ENCODE measurements at regions not wholly inside any gene's neighbourhood (a gene's known extent, or its start where the extent isn't known, plus 50 kb on each side); places are given as distances from the start of the nearest gene placed in this dataset.
"Not testable (repeated sequence)": the region's sequence is repeated elsewhere in the genome, so short reads cannot be mapped to it uniquely, and the experiment has no call there.

DNA sequence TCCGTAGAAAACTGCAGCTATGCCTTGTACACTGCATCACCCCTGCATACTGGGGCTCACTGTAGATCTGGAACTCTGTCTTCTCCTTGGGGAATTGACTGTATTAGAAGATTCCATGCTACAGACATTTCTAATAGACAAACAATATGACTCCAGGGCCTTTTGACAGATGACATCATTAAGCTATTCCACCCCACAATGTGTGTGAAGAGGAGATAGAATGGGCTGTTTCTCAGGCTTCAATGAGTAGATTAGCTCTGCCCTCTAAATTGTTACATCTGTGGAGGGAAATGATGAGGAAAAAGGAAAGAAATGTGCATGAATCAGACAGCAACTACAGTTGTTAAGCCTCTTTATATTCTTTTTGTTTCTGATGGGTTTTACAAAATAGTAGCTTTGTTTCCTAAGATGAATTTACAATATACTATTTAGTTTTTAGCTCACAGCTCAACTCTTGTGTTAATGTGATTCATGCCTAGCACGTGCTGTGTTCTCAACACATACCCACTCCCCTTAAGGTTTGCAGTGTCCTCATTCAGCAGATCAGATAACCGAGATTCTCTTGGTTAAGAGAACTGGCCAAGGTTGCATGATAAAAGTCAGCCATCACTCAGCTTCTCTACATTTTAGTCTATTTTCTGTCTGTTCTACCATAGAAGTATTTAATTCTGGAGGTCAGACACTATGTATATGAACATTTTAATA, 281.6 kb upstream of the NBPF12 start:
- not testable (repeated sequence) for DNase-seq (ENCODE audit: low spot score in 2 of 2); FAIRE-seq

- not testable (repeated sequence) for DNase-seq (ENCODE audit: low spot score in 2 of 2); FAIRE-seq
Measured at GRCh38 chr1:146654763-146655162, 283.4 kb upstream of the NBPF12 start.

- DNase-seq (ENCODE audit: low spot score in 2 of 2); FAIRE-seq: not testable (repeated sequence)
Measured at GRCh38 chr1:146645978-146646604, 292.0 kb upstream of the NBPF12 start.

GRCh38 chr1:146641534-146641933, 296.6 kb upstream of the NBPF12 start:
- DNase-seq (ENCODE audit: low spot score in 2 of 2); FAIRE-seq: not testable (repeated sequence)

- not testable (repeated sequence) for FAIRE-seq; DNase-seq (ENCODE audit: low spot score in 2 of 2)
Measured at GRCh38 chr1:146640671-146641070, 297.5 kb upstream of the NBPF12 start.

GRCh38 chr1:146630302-146630701, 307.8 kb upstream of the NBPF12 start:
- not testable (repeated sequence) for FAIRE-seq

DNA sequence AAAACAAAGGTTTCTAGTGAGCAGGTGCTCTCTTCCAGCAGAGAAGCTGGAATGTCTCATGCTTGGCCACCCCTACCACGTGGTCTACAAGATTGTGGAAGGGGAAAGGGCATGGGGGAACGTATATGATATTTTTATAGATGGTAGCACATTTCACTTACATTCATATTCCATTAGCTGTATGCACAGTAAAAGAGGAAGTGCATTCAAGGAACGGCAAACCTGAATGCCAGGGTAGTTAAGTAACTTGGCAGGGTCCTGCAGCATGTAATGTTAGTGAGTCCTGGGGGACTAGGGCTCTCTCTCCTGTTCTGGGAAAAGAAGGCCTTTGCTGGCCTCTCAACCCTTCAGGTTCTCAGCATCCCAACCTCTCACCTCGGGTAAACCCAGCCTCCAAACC, 319.5 kb upstream of the NBPF12 start:
- FAIRE-seq; DNase-seq (ENCODE audit: low spot score in 2 of 2): not testable (repeated sequence)

More at GRCh38 chr1:146630302-146630701, 307.8 kb upstream of the NBPF12 start:
- not testable (repeated sequence) for DNase-seq (ENCODE audit: low spot score in 2 of 2)

DNA sequence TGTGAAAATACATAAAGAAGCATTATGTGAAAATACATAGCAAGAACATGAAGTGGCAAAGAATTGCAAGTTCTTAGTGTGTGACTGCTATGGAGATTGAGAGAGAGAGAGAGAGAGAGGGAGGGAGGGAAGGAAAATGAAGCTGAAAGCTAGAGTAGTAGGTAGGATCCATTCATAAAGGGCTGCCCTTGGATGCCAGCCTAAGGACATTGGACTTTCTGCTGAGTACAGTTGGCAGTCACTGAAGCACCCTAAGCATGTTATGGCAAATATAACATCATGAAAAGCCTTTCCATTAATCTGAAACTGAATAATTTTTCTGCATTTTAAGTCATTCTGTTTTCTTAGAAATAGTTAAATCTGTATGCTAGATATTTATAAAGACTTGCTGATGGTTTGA, 333.4 kb upstream of the NBPF12 start:
- DNase-seq (ENCODE audit: low spot score in 2 of 2); FAIRE-seq: not testable (repeated sequence)

DNA sequence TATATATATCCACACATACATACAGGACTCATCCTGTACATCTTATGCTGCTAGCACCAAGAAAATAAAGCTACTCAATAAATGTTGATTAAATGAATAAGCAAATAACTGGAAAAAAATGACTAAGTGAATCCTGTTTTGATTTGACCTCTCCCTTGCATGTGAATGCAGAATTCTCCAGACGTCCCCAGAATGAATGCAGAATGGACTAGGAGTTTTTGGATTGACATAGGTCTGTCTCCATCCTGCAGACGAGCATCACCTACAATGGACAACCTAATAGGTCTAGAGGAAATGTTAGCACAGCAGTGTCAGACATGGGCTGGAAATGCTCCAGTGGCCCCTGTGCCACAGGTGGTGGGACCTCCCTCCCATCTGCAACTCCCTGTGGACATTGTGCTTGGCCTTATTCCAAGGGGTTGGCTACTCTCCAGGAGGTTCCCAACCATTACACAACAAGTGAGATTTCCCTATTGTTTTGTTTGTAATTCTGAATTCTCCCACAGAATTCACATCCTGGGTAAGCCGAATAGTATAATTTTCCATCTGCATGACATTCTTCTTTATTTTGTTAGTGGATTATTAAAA, 337.3 kb upstream of the NBPF12 start:
- DNase-seq (ENCODE audit: low spot score in 2 of 2); FAIRE-seq: not testable (repeated sequence)

DNA sequence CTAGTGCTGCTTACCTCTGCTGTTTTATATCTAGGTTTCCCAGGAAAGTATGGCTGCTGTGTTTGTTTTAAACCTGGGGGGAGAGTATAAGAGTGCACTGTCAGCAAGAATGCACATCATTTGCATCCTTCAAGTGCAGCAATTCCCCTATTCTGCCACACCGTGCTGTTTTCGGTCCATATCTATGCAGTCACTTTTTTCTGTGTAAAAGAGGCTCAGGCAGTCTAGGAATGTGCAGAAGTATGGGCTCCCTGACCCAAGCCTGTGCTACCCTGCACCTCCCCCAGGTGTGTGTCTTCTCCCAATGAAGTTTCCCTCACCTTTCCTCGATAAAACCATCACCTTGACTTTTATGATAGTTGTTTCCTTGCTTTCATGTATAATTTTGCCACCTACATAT, 338.2 kb upstream of the NBPF12 start:
- not testable (repeated sequence) for DNase-seq (ENCODE audit: low spot score in 2 of 2); FAIRE-seq

DNA sequence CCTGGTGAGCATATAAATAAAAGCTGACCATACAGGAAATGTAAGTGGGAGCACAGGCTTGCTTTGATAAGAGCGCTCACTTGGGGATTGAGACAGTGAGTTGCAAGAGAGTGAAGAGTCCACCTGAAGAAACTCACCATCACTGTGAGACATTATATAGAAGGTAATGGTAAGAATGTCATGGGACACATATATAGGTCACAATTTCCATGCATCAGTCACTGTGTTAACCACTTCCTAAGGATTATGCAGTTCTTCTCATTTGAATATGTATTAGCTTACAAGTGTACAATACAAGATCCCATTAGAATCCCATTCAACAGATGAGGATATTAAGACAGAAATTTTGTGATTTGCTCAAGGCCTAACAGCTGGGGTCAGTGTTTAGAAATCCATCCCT, 352.4 kb upstream of the NOTCH2NLA start:
- not testable (repeated sequence) for DNase-seq (ENCODE audit: low spot score in 2 of 2); FAIRE-seq

GRCh38 chr1:146567541-146567940, 338.7 kb upstream of the NOTCH2NLA start:
- FAIRE-seq; DNase-seq (ENCODE audit: low spot score in 2 of 2): not testable (repeated sequence)

DNA sequence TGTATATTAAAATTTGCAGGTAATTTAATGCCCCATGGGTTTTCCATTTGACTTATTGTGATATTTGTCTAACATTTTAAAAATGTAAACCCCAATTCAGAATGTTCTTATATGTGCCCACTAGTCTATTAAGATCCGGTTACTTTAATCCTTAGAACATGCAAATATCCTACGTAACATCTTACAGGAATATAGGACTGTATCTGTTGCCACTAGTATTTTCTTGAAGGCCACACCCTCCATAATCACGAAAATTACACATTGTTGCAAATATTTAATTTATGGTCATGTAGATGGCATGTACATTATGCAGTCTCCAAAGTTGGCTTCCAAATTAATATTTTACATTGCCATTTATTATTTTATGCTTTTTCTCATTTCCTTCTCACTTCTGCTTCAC, 329.2 kb upstream of the NOTCH2NLA start:
- not testable (repeated sequence) for FAIRE-seq; DNase-seq (ENCODE audit: low spot score in 2 of 2)

GRCh38 chr1:146556405-146556804, 327.6 kb upstream of the NOTCH2NLA start:
- FAIRE-seq, result not testable (repeated sequence)

DNA sequence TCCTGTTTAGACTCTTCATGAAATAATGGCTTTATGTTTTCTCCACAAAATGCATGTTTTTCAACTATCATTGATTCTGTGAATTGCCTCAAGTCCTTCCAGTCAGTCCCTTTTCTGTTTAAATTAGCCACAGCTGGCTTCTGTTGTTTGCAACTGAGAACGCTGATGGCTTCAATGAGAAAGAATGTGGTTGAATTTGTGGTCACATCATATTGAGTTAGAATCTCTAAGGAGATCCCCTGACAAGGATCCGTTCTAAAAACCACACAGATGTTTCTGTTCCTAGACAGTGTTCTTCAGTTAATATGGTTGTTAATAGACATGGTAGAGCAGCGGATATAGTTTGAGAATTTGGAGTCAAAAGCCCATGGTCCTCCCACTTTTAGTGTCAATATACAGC, 323.6 kb upstream of the NOTCH2NLA start:
- DNase-seq (ENCODE audit: low spot score in 2 of 2); FAIRE-seq: not testable (repeated sequence)

More at GRCh38 chr1:146556405-146556804, 327.6 kb upstream of the NOTCH2NLA start:
- not testable (repeated sequence) for DNase-seq (ENCODE audit: low spot score in 2 of 2)

- DNase-seq (ENCODE audit: low spot score in 2 of 2); FAIRE-seq: not testable (repeated sequence)
Measured at GRCh38 chr1:146548684-146549083, 319.9 kb upstream of the NOTCH2NLA start.

GRCh38 chr1:146546189-146546588, 317.4 kb upstream of the NOTCH2NLA start:
- FAIRE-seq; DNase-seq (ENCODE audit: low spot score in 2 of 2): not testable (repeated sequence)

GRCh38 chr1:146537775-146538373, 309.1 kb upstream of the NOTCH2NLA start:
- DNase-seq (ENCODE audit: low spot score in 2 of 2); FAIRE-seq: not testable (repeated sequence)

DNA sequence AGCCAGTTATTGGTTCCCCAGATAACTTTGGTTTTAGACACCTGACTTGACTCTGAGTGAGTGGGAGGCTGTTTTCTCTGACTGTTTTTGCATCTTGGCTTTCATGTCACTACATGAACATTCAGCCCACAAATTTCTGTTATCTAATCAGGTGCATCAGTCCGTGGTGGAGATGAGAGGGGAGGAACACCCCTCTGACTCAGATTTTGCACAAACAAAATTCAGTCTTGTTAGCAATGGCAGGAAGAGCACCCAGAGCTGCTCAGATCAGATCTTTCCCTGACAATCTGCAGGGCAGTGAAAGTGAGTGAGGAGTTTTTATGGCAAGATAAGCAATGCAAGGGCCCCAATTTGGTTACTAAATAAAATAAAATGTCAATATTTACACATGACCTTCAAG, 307.2 kb upstream of the NOTCH2NLA start:
- DNase-seq (ENCODE audit: low spot score in 2 of 2); FAIRE-seq: not testable (repeated sequence)

GRCh38 chr1:146535575-146535974, 306.8 kb upstream of the NOTCH2NLA start:
- FAIRE-seq; DNase-seq (ENCODE audit: low spot score in 2 of 2): not testable (repeated sequence)

All from frontal cortex (tissue), 3 donors.